ENCODE measurements at regions not wholly inside any gene's neighbourhood (a gene's known extent, or its start where the extent isn't known, plus 50 kb on each side); places are given as distances from the start of the nearest gene placed in this dataset.
"Not testable (repeated sequence)": the region's sequence is repeated elsewhere in the genome, so short reads cannot be mapped to it uniquely, and the experiment has no call there.

DNA sequence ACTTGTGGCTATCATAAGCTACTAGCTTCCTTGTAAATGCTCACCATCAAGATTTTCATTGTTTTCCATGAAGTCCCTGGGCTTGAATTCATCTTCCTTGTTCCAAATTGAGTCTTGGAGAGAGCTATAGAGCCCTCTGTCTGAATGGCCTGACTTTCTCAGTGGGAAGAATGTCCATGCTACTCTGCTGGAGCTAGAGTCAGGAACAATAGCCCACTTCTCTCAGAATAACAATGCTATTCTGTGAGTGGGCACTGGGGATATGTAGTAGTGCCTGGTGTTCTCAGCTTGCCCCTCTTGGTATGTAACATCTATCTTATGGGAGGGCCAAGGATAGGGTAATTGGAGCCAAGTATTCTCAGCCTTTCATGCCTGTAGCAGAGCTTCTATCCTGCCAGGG is 127.6 kb upstream of the TRHDE start:
- in situ Hi-C loops (cut with MboI; ENCODE audit: low pct_unique_long_range_greater_than_20kb, low sequenced_read_pairs), result no loop called here
- DNase-seq, result no peak

DNA sequence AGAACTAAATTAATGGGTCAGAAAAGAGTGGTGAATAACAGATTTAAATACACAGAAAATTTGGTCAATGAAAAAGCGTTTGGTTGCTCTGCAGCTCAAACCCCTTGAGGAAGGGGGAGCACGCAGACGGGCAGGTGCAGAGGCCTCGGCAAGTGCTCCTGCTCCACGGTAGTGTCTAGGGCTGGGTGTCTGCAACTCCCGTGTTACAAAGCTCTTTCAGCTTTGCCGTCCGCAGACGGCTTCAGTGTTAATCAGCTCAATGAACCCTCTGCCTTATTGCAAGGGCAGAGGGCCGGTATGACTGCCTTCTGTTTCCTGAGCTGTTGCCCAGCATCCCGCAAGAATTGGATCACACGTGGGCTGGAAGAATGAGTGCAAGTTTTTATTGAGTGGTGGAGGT is 125.7 kb upstream of the TRHDE start:
- no peak for DNase-seq
- in situ Hi-C loops (cut with MboI; ENCODE audit: low pct_unique_long_range_greater_than_20kb, low sequenced_read_pairs), result no loop called here

DNA sequence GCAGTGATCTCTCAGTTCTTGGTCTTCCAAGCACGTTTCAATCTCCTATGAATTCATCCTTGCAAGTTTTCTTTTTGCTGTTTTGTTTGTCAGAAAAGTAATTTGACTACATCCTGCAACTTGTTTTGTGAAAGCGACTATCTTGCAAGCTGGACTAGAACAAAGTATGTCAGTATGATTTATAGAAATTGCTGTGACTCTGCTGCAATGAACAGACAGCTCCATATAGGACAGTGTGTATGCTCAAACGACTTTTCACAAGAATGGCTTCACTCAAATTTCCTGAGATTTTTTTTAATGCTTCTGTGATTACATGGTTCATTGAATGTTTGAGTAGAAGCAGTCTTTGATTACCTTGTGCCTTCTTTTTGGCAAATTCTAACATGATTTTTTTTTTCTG is 123.5 kb upstream of the TRHDE start:
- in situ Hi-C loops (cut with MboI; ENCODE audit: low pct_unique_long_range_greater_than_20kb, low sequenced_read_pairs), result no loop called here
- DNase-seq, result no peak

DNA sequence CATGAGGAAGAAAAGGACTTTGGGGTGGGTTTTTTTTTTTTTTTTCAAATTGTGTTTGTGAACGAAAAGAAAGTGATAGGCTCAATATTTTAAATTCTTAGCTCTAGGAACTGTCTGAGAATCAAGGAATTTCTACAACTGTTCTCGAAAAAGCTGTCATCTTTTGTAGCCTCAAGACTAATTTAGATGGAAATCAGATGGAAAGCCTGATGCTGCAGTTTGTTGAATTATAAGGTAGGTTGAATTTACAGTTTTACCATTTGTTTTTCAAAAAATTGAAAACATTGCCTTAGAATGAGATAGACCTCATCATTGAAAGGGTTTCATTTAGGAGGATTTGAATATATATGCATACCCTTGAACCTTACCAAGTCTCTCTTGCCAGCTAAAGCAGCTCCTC is 109.3 kb upstream of the TRHDE start:
- no peak for DNase-seq
- in situ Hi-C loops (cut with MboI; ENCODE audit: low pct_unique_long_range_greater_than_20kb, low sequenced_read_pairs), result no loop called here

DNA sequence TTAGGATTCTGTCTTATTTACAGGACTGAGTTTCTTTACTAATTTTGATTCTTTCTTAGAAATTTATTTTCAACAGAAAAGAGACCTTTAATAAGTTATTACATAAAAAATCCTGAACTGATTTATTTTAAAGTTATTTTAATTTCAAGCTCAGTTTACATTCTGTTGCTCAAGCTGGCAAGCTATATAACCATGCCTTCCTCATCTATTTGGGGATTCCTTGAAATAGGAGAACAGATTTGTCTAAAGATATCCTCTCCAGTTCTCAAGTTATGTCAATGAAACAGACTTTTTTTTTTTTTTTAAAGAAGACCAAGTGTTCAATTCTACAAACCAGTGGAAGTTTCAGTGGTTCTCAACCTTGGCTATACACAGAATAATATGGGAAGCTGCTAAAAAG is 103.3 kb upstream of the TRHDE start:
- in situ Hi-C loops (cut with MboI; ENCODE audit: low pct_unique_long_range_greater_than_20kb, low sequenced_read_pairs), result no loop called here
- no peak for DNase-seq

DNA sequence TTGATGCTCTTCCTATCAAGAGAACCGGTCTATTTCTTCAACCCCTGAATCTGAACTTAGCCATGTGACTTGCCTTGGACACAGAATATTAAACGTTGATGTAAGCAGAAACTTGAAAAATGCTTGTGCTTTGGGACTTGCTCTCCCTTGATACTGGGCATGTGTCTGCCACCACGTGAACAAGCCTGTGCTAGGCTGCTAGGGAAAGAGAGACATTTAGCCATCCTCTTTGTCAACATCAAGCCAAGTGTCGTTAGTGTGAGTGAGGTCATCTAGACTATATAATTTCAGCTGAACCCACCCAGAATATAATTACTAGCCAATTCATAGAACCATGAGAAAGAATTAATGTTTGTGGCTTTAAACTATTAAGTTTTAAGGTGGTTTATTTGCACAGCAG is 98.2 kb upstream of the TRHDE start:
- DNase-seq, result no peak
- in situ Hi-C loops (cut with MboI; ENCODE audit: low pct_unique_long_range_greater_than_20kb, low sequenced_read_pairs), result no loop called here

DNA sequence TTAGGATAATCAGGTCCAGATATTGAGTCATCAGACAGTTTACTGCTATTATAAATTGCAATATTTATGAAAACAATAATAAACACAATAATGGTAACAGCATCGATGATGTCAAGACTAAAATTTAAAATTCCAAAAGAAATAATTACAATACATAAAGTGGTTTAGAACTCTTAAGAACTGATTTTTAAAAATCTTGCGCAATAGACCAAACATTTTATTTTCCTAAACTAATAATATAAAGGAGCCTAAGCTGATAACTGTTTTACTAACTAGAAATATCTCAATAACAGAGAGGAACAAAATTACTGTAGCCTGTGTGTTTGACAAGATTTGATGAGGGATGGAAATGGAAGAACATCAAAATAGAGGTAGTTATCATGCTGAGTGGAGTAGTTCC is 93.9 kb upstream of the TRHDE start:
- DNase-seq, result no peak
- in situ Hi-C loops (cut with MboI; ENCODE audit: low pct_unique_long_range_greater_than_20kb, low sequenced_read_pairs), result no loop called here

DNA sequence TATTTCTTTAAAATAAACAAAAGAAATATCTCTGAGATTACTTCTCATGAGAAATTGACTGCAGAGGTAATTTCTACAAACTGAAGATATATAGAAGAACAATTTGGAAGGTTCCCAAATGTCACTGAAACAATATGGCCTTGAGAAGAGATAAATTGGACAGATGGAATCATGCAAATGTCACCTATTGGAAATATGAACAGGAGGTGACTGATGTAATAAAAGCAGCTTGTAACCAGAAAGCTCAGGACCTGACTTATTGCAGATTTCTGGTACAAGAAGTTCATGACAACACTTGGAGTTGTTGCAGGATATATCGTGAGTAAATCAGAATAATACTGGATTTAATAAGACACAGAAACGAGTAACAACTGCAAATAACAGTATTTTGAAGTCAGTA is 93.3 kb upstream of the TRHDE start:
- in situ Hi-C loops (cut with MboI; ENCODE audit: low pct_unique_long_range_greater_than_20kb, low sequenced_read_pairs), result no loop called here
- no peak for DNase-seq

DNA sequence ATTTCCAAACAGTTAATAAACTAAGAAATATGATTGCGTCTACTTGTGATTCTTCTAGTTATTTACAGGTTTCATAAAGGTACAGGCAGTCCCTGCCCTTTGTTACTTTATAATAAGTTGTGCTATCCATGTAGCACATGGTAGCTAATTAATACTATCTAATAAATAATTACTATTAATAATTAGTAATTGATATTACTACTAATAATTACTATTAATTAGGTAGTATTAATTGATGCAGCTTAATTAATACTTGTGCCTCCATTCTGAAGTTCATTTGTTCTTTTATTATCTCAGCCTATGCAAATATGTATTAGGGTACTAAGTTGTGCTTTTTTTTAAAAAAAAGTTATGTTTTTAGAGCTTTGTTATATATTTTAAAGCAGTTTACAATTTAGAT is 92.3 kb upstream of the TRHDE start:
- in situ Hi-C loops (cut with MboI; ENCODE audit: low pct_unique_long_range_greater_than_20kb, low sequenced_read_pairs), result no loop called here
- no peak for DNase-seq

DNA sequence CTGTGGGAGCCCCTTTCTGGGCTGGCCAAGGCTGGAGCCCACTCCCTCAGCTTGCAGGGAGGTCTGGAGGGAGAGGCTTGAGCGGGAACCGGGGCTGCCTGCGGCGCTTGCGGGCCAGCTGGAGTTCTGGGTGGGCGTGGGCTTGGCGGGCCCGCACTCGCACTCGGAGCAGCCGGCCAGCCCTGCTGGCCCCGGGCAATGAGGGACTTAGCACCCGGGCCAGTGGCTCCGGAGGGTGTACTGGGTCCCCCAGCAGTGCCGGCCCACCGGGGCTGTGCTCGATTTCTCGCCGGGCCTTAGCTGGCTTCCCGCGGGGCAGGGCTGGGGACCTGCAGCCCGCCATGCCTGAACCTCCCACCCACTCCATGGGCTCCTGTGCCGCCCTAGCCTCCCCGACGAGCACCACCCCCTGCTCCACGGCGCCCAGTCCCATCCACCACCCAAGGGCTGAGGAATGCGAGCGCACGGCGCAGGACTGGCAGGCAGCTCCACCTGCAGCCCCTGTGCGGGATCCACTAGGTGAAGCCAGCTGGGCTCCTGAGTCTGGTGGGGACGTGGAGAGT is 87.1 kb upstream of the TRHDE start:
- DNase-seq; in situ Hi-C loops (cut with MboI; ENCODE audit: low pct_unique_long_range_greater_than_20kb, low sequenced_read_pairs): not testable (repeated sequence)

DNA sequence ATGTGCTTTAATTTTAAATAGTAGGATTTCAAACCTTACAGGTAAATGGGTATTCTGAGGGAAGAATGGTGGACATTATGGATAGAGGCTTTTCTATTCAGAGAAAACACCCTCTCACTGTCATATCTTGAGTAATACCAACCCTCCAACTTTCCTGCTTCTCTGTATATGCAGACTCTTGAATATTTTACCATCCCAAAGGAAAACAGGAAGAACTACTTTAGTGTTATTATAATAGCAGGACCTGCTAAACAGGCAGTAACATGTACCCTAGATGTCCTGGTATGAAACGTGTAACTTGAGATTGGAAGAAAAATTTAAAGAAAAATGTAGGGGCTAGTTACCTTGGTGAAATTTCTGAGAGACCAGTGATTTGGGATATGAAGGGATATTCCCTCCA is 82.9 kb upstream of the TRHDE start:
- in situ Hi-C loops (cut with MboI; ENCODE audit: low pct_unique_long_range_greater_than_20kb, low sequenced_read_pairs), result no loop called here
- DNase-seq, result no peak

DNA sequence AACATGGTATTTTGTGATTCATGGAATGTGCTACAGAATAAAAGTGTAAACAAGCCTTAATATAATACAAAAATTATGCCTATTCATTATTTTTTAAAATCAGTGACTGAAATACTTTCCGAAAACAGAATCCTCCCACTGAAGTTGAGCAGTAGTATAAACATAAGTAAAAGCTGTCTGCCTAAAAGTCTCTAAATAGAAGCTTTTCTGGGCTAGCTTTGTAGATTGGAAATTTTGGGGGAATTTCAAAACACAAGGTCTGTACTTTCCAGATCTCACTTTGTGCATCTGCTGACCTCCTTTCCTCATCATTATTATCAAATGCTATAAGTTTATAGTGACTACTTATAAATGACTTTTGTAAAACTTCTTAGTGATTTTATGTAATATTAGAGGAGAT is 80.4 kb upstream of the TRHDE start:
- no peak for DNase-seq
- in situ Hi-C loops (cut with MboI; ENCODE audit: low pct_unique_long_range_greater_than_20kb, low sequenced_read_pairs), result no loop called here

DNA sequence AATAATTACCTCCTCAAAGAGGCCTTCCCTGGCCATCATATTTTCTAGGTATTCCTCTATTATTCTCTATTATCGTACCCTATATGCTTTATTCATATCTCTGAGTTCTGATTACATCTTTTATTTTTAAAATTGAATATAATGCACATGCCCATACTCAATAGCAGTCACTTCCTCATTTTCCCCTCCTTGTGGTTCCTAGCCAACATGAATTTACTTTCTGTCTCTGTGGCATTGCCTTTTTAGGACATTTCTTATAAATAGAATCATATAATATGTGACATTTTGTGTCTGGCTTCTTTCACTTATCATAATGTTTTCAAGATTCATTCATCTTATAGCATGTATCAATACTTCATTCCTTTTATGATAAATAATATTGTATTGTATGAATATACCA is 74.4 kb upstream of the TRHDE start:
- peak; percentile 25 for DNase-seq
- in situ Hi-C loops (cut with MboI; ENCODE audit: low pct_unique_long_range_greater_than_20kb, low sequenced_read_pairs), result no loop called here

DNA sequence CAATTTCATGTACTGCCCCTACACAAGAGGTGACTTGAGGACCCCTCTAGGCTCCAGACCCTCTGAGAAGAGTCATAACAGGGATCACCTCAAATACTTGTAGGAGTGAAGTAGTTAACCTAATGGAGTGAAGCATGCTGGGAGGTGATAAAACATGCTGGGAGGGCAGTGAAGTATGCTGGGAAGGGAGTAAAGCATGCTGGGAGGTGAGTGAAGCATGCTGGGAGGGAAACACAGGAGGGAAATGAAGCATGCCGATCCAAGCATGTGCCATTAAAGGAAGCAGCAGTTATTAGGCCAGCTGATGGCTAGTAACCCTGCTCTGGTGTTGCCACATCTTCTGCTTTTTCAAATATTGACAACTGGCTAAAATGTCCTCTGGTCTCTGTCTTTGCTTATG is 70.7 kb upstream of the TRHDE start:
- DNase-seq, result no peak
- in situ Hi-C loops (cut with MboI; ENCODE audit: low pct_unique_long_range_greater_than_20kb, low sequenced_read_pairs), result no loop called here

DNA sequence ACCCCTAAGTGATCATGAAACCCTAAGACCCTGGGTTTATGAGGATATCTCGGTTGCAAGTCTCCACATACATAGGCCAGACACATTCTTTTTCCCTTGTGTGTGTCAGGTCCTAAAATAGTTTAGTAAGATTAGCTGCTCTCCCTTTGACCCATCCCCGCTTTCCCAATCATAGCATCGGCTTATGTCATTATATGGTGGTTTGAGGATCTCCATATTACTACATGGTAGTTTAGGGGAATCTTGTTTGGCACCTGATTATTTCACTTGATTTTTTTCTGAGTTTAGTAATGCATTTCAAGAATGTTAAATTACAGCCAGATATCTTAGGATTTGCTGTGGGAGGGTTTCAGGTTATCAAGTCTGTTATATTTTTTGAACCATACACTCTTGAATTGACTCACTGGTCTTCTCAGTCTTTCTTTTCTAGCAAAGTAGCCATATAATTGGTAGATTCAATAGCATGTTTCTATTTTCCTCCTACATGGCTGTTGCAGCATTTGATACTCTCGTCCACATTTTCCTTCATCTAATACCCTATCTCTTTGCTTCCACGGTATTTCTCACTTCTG is 68.3 kb upstream of the TRHDE start:
- DNase-seq, result no peak
- in situ Hi-C loops (cut with MboI; ENCODE audit: low pct_unique_long_range_greater_than_20kb, low sequenced_read_pairs), result no loop called here

DNA sequence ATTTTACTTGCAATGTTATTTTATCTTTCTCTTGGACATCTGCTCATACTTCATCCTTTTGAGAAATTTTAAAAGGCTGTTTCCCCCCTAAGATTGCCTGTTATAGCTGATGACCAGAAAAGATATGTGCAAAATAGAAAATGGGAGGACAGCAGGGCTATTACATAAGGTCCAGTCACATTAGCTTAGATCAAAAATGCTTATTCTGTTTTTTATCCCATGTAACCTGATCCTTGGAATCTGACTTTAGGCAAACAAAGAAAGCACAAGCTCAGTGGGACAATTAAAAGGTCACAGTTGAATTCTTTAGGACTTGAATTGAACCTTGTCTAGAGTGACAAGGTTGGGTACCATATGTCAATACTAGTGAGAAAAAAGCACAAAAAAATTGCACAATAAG is 65.1 kb upstream of the TRHDE start:
- in situ Hi-C loops (cut with MboI; ENCODE audit: low pct_unique_long_range_greater_than_20kb, low sequenced_read_pairs), result no loop called here
- DNase-seq, result no peak

DNA sequence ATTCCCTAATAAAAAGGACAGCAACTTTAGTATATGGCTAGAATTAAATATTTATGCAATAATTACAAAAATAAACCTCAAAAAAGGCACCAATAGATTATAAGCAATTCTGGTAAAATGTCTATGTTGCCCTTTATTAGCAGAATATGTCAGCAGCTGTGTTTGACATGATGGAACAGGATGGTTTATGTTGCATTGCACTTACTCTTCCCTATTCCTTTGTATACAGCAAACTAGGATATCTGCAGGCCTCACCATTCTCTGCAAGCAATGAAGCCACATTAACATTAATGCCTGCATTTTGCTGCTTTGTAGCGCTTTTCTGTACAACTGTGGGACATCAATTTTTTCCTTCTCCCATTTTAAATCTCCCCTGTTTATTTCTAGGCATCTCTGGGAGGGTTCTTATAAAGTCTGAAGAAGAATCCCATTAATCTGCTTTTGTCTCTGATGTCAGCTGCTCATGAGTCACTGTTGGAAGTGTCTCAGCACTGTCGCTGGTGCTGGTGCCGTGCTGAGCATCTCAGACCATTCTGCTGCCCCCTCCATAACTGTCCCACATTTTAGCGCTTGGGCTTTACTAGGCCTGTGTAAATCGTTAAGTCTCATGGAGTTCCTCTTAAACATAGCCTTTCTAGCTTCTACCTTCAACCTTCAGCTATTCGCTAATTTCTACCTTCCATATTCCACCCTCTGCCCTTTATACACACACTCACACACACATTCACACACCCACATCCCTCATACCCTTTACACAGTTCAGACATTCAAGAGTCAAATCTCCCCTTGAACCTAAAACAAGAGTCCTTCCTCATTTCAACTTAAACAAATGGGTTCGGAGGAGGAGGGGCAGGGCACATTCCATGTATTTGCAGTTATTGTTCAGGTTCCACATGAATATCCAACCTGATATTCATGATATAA is 64.4 kb upstream of the TRHDE start:
- in situ Hi-C loops (cut with MboI; ENCODE audit: low pct_unique_long_range_greater_than_20kb, low sequenced_read_pairs), result no loop called here
- DNase-seq, result no peak

DNA sequence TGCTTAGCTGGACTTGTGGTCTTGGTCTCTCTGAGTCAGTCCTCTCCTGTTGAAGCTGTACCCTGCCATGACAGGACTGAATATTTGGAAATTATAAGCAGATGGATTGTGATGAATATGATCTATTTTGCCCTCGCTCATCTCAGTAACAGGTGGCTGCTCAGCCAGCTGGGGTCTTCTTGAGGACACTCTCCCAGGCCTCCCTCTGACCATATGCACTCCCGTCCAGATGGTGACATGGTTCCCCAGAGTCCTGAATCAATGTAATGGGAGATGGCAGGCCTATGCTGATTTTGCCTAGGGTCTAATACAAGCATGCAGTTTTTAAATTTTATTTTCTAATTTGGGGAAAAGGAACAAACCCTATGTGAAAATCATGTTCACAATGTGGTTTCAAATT is 63.1 kb upstream of the TRHDE start:
- in situ Hi-C loops (cut with MboI; ENCODE audit: low pct_unique_long_range_greater_than_20kb, low sequenced_read_pairs), result no loop called here
- DNase-seq, result no peak

DNA sequence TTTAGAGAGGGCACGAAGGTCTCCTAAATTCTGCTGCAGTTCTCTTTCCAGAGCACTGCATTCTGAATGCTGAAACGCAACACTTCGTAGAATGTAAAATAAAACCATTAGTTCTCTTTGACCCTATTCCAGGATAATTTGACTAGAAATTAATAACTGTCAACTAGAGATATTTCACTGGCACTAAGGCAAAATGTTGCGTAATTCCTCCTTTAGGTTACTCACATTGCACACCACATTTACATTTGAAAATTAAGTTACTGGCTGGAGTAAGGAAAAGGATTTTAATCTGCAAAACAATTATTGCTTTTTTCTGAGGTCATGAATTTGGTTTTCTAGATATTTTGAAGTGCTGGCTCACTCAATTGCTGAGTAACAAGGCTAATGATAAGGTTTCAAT is 58.0 kb upstream of the TRHDE start:
- in situ Hi-C loops (cut with MboI; ENCODE audit: low pct_unique_long_range_greater_than_20kb, low sequenced_read_pairs), result no loop called here
- no peak for DNase-seq

DNA sequence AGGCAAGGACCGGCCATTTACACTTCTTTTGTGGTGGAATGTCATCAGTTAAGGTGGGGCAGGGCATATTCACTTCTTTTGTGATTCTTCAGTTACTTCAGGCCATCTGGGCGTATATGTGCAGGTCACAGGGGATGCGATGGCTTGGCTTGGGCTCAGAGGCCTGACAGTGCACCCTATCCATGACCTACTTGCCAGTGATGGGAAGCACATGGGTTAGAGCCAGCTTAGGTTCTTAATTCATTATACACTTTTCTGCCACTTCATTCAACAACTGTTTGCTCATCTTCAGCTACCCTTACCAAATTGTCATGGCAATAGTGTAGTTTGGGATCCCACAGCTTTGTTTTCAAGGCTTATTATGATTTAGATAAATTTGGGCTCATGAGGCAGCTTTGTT is 56.9 kb upstream of the TRHDE start:
- in situ Hi-C loops (cut with MboI; ENCODE audit: low pct_unique_long_range_greater_than_20kb, low sequenced_read_pairs); DNase-seq: not testable (repeated sequence)

DNA sequence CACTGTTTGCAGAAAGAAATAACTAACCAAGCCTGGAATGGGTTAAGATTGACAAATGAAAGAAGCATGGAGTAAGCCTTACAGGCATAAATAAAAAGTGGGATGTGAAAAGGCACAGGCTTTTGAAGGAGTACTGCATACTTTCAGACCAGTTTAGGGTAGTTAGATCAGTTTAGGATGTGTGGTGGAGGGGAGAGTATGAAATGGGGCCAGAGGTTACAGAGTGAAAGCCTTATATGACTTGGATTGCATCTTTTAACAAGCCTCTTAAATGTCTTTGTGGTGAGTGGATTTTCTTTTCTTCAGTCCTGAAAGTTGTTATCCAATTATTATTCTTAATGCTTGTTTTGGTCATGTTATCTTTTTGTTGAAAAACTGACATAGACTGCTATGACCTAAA is 52.2 kb upstream of the TRHDE start:
- in situ Hi-C loops (cut with MboI; ENCODE audit: low pct_unique_long_range_greater_than_20kb, low sequenced_read_pairs), result no loop called here

More for the DNA sequence above, 52.2 kb upstream of the TRHDE start:
- DNase-seq, result no peak
